H9 (cell line): ENCODE measurements at regions not wholly inside any gene's neighbourhood (a gene's known extent, or its start where the extent isn't known, plus 50 kb on each side); places are given as distances from the start of the nearest gene placed in this dataset.

Source experiments
- DNase-seq: peaks from one replicate; pipeline ENCODE4 v3.0.0-alpha.2; 2017
- H2AFZ ChIP-seq: one replicate; pipeline ENCODE4 v1.6.1; 2013; ENCODE audit warnings: mild to moderate bottlenecking, low read length, control low read depth, moderate library complexity
- H2AK5ac ChIP-seq: 2 replicates; pipeline ENCODE4 v1.6.1; 2013; ENCODE audit warnings: low read length, control low read depth, mixed read lengths; ENCODE audit not compliant: insufficient read length
- H2BK120ac ChIP-seq: one replicate; pipeline ENCODE4 v1.6.1; 2013; ENCODE audit warnings: low read depth, mild to moderate bottlenecking, low read length, control low read depth, inconsistent platforms; ENCODE audit not compliant: poor library complexity, severe bottlenecking
- H2BK12ac ChIP-seq: 2 replicates; pipeline ENCODE4 v1.6.1; 2013; ENCODE audit warnings: low read length, control low read depth, mixed read lengths, low read depth; ENCODE audit not compliant: insufficient read length
- H2BK15ac ChIP-seq: 2 replicates; pipeline ENCODE4 v1.6.1; 2013; ENCODE audit warnings: low read depth, low read length, control low read depth
- H2BK20ac ChIP-seq: one replicate; pipeline ENCODE4 v1.6.1; 2013; ENCODE audit warnings: low read depth, mild to moderate bottlenecking, low read length, control low read depth, inconsistent platforms; ENCODE audit not compliant: poor library complexity, severe bottlenecking
- H2BK5ac ChIP-seq: 2 replicates; pipeline ENCODE4 v1.6.1; 2013; ENCODE audit warnings: low read length, control low read depth, mixed read lengths; ENCODE audit not compliant: insufficient read length
- H3K14ac ChIP-seq: 2 replicates; pipeline ENCODE4 v1.6.1; 2013; ENCODE audit warnings: low read length, control low read depth; ENCODE audit not compliant: insufficient read depth
- H3K18ac ChIP-seq: 2 replicates; pipeline ENCODE4 v1.6.1; 2013; ENCODE audit warnings: low read depth, mild to moderate bottlenecking, mixed read lengths, low read length, control low read depth; ENCODE audit not compliant: insufficient read length
- H3K23ac ChIP-seq: 2 replicates; pipeline ENCODE4 v1.6.1; 2013; ENCODE audit warnings: low read length, control low read depth, mixed read lengths, low read depth; ENCODE audit not compliant: insufficient read length
- H3K23me2 ChIP-seq: 2 replicates; pipeline ENCODE4 v1.6.1; 2013; ENCODE audit warnings: low read depth, mild to moderate bottlenecking, mixed read lengths, low read length, control low read depth; ENCODE audit not compliant: insufficient read length, poor library complexity, severe bottlenecking
- H3K27ac ChIP-seq: 2 replicates; pipeline ENCODE4 v1.5.1; 2013; ENCODE audit warnings: low read length, control low read depth, mixed read lengths, low read depth; ENCODE audit not compliant: insufficient read length
- H3K27me3 ChIP-seq: 2 replicates; pipeline ENCODE4 v1.6.1; 2013; ENCODE audit warnings: low read length, control low read depth, inconsistent platforms; ENCODE audit not compliant: insufficient read depth
- H3K4ac ChIP-seq: 2 replicates; pipeline ENCODE4 v1.6.1; 2013; ENCODE audit warnings: low read depth, mild to moderate bottlenecking, control low read depth, inconsistent platforms, low read length, moderate library complexity
- H3K4me1 ChIP-seq: 2 replicates; pipeline ENCODE4 v1.6.1; 2013; ENCODE audit warnings: low read length, control low read depth, inconsistent platforms; ENCODE audit not compliant: insufficient read depth
- H3K4me2 ChIP-seq: 2 replicates; pipeline ENCODE4 v1.6.1; 2013; ENCODE audit warnings: low read length, control low read depth, mixed read lengths; ENCODE audit not compliant: insufficient read length, insufficient read depth
- H3K56ac ChIP-seq: 2 replicates; pipeline ENCODE4 v1.6.1; 2013; ENCODE audit warnings: low read depth, mild to moderate bottlenecking, mixed read lengths, low read length, control low read depth; ENCODE audit not compliant: insufficient read length
- H3K79me1 ChIP-seq: 2 replicates; pipeline ENCODE4 v1.6.1; 2013; ENCODE audit warnings: low read depth, mild to moderate bottlenecking, moderate library complexity, low read length, control low read depth, inconsistent platforms; ENCODE audit not compliant: insufficient read depth, poor library complexity, severe bottlenecking
- H3K79me2 ChIP-seq: 2 replicates; pipeline ENCODE4 v1.6.1; 2013; ENCODE audit warnings: low read length, control low read depth, inconsistent platforms; ENCODE audit not compliant: insufficient read depth
- H3K9ac ChIP-seq: 2 replicates; pipeline ENCODE4 v1.6.1; 2013; ENCODE audit warnings: low read length, control low read depth, mixed read lengths; ENCODE audit not compliant: insufficient read length; ENCODE audit errors: extremely low read depth
- H3K9me3 ChIP-seq: one replicate; pipeline ENCODE4 v1.6.1; 2013; ENCODE audit warnings: low read depth, low read length, inconsistent platforms; ENCODE audit not compliant: control insufficient read depth
- H3T11ph ChIP-seq: one replicate; pipeline ENCODE4 v1.6.1; 2013; ENCODE audit warnings: mild to moderate bottlenecking, low read length, control low read depth, inconsistent platforms
- H4K20me1 ChIP-seq: one replicate; pipeline ENCODE4 v1.6.1; 2013; ENCODE audit not compliant: control insufficient read depth, insufficient read length, insufficient read depth
- H4K5ac ChIP-seq: 2 replicates; pipeline ENCODE4 v1.6.1; 2013; ENCODE audit warnings: low read depth, mild to moderate bottlenecking, mixed read lengths, low read length, control low read depth; ENCODE audit not compliant: insufficient read length
- H4K8ac ChIP-seq: replicated peaks from 2 replicates; pipeline ENCODE4 v1.6.1; 2013; ENCODE audit warnings: low read length, control low read depth, mixed read lengths, low read depth; ENCODE audit not compliant: insufficient read length
- H4K91ac ChIP-seq: 2 replicates; pipeline ENCODE4 v1.6.1; 2013; ENCODE audit warnings: low read depth, mild to moderate bottlenecking, moderate library complexity, mixed read lengths, low read length, control low read depth; ENCODE audit not compliant: insufficient read length
- H3K27ac Mint-ChIP-seq, 3 experiments: 2 replicates in 2 of 3; 3 replicates in 1 of 3; pipeline ENCODE4 v1.8.0; 2020 to 2021; ENCODE audit warnings: mixed read lengths in 3 of 3, mild to moderate bottlenecking in 1 of 3, moderate library complexity in 1 of 3
- H3K27me3 Mint-ChIP-seq: 2 replicates; pipeline ENCODE4 v1.8.0; 2021; ENCODE audit warnings: low read depth, mild to moderate bottlenecking, moderate library complexity, mixed read lengths
- H3K36me3 Mint-ChIP-seq, 3 experiments: 2 replicates in 2 of 3; 3 replicates in 1 of 3; pipeline ENCODE4 v1.8.0; 2020 to 2021; ENCODE audit warnings: low read depth in 3 of 3, mixed read lengths in 3 of 3; ENCODE audit not compliant: insufficient read depth in 1 of 3
- H3K4me1 Mint-ChIP-seq, 2 experiments: 2 replicates each; pipeline ENCODE4 v1.8.0; 2020; ENCODE audit warnings: mixed read lengths in 2 of 2
- H3K4me3 Mint-ChIP-seq, 2 experiments: 2 replicates in 1 of 2; 3 replicates in 1 of 2; pipeline ENCODE4 v1.8.0; 2020 to 2021; ENCODE audit warnings: mild to moderate bottlenecking in 2 of 2, mixed read lengths in 2 of 2, moderate library complexity in 1 of 2
- H3K9me3 Mint-ChIP-seq, 2 experiments: 2 replicates in 1 of 2; 3 replicates in 1 of 2; pipeline ENCODE4 v1.8.0; 2020; ENCODE audit warnings: mild to moderate bottlenecking in 2 of 2, mixed read lengths in 2 of 2, moderate library complexity in 1 of 2
- WGBS: extraction: QIAGEN DNeasy Blood & Tissue Kit; methylation state at CpG from one replicate; pipeline ENCODE4 v1.1.7; 2013; ENCODE audit warnings: missing lambda C conversion rate, low lambda C conversion rate, mixed read lengths; ENCODE audit not compliant: insufficient read length; ENCODE audit errors: extremely low coverage; 5-methylcytosine and 5-hydroxymethylcytosine counted together
- TF ChIP-seq, protein P1 (sequence below): fragments of 200-600 bp; sonication (generic); conservative IDR thresholded peaks from 3 replicates; pipeline ENCODE4 v1.8.0; 2021; ENCODE audit warnings: antibody characterized with exemption, mild to moderate bottlenecking

DNA sequence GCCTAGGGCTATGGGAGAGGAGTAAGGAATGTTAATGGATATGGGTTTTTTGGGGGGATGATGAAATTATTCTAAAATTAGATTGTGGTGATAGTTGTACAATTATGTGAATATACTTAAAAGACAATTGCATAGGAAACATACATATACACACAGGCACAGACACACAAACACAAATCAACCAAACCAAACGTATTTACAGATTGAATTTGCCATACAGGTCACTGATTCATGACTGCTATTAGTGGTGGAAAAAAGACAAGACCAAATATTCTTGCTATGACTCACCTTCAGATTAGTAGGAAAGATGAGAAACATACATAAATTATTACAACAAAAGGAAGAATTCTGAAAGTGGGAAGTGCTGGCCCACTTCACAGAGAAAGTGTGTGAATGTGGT, 85.3 kb downstream of the C3orf38 start:
- H3K27ac ChIP-seq, result no peak overlapping the region
- peaks cover 9 to 13% of the 10 kb centered on the region in 2 experiments for H3K4me1 Mint-ChIP-seq
- no peak overlapping the region for H2BK120ac ChIP-seq
- no peak overlapping the region for H2BK15ac ChIP-seq
- no peak overlapping the region for H4K91ac ChIP-seq
- H3K9me3 ChIP-seq, result no peaks in the 10 kb centered on the region
- H2BK20ac ChIP-seq, result no peak overlapping the region
- no peak for DNase-seq
- no peak overlapping the region for H3K9ac ChIP-seq
- no peak overlapping the region for H4K5ac ChIP-seq
- no peak overlapping the region for H3K23ac ChIP-seq
- no peak overlapping the region for H2AFZ ChIP-seq
- no peak overlapping the region for H3K14ac ChIP-seq
- H3K79me2 ChIP-seq, result no peaks in the 10 kb centered on the region
- no peak overlapping the region for H2BK5ac ChIP-seq
- no peaks in the 10 kb centered on the region for H3K23me2 ChIP-seq
- no peaks in the 10 kb centered on the region for H3K9me3 Mint-ChIP-seq
- H3K27me3 Mint-ChIP-seq, result no peaks in the 10 kb centered on the region
- no peak overlapping the region for H3K4ac ChIP-seq
- no peaks in the 10 kb centered on the region for H4K20me1 ChIP-seq
- no peak overlapping the region for H3K18ac ChIP-seq
- H4K8ac ChIP-seq, result no peak overlapping the region
- no peaks in the 10 kb centered on the region; a peak in 1 of 7 replicates for H3K36me3 Mint-ChIP-seq
- H2BK12ac ChIP-seq, result no peak overlapping the region
- H3K4me1 ChIP-seq, result peaks cover 3% of the 10 kb centered on the region; the same call in 1 of the 2 replicates
- no peak overlapping the region for H3K4me2 ChIP-seq
- no peak overlapping the region for H3T11ph ChIP-seq
- no peak overlapping the region for H3K56ac ChIP-seq
- H3K4me3 Mint-ChIP-seq, result no peak overlapping the region
- no peak overlapping the region for H2AK5ac ChIP-seq
- no CpG with 5 or more reads among the region's 1 CpG for WGBS
- no peaks in the 10 kb centered on the region for H3K27me3 ChIP-seq
- H3K79me1 ChIP-seq, result no peaks in the 10 kb centered on the region
- H3K27ac Mint-ChIP-seq, result no peak overlapping the region
- TF ChIP-seq, protein P1, sequence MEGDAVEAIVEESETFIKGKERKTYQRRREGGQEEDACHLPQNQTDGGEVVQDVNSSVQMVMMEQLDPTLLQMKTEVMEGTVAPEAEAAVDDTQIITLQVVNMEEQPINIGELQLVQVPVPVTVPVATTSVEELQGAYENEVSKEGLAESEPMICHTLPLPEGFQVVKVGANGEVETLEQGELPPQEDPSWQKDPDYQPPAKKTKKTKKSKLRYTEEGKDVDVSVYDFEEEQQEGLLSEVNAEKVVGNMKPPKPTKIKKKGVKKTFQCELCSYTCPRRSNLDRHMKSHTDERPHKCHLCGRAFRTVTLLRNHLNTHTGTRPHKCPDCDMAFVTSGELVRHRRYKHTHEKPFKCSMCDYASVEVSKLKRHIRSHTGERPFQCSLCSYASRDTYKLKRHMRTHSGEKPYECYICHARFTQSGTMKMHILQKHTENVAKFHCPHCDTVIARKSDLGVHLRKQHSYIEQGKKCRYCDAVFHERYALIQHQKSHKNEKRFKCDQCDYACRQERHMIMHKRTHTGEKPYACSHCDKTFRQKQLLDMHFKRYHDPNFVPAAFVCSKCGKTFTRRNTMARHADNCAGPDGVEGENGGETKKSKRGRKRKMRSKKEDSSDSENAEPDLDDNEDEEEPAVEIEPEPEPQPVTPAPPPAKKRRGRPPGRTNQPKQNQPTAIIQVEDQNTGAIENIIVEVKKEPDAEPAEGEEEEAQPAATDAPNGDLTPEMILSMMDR, result no peak
